Daoy (cell line): ENCODE measurements at regions not wholly inside any gene's neighbourhood (a gene's known extent, or its start where the extent isn't known, plus 50 kb on each side); places are given as distances from the start of the nearest gene placed in this dataset.

Source experiments
- DNase-seq: peaks from one replicate; pipeline ENCODE4 v3.0.0-alpha.2; 2015; ENCODE audit warnings: low read depth

GRCh38 chr7:128167791-128168666 lies 73.0 kb upstream of the LEP start:
- DNase-seq: peak; percentile 40

- peak; percentile 75 for DNase-seq
Observed at GRCh38 chr7:128168667-128169210, 72.3 kb upstream of the LEP start.

GRCh38 chr7:128170461-128170860 lies 70.6 kb upstream of the LEP start:
- DNase-seq: peak; percentile 3

GRCh38 chr7:128171342-128171918 lies 69.6 kb upstream of the LEP start:
- DNase-seq: no peak

- DNase-seq: no peak
Observed at GRCh38 chr7:128172151-128172550, 68.9 kb upstream of the LEP start.

GRCh38 chr7:128172963-128173362 lies 68.1 kb upstream of the LEP start:
- DNase-seq: no peak

- no peak for DNase-seq
Observed at GRCh38 chr7:128174386-128174785, 66.7 kb upstream of the LEP start.

- DNase-seq: peak; percentile 35
Observed at GRCh38 chr7:128176696-128177095, 64.4 kb upstream of the LEP start.

- DNase-seq: no peak
Observed at GRCh38 chr7:128177768-128178550, 63.1 kb upstream of the LEP start.

GRCh38 chr7:128178611-128179010 lies 62.5 kb upstream of the LEP start:
- no peak for DNase-seq

- DNase-seq: no peak
Observed at GRCh38 chr7:128188396-128189230, 52.5 kb upstream of the LEP start.

- no peak for DNase-seq
Observed at GRCh38 chr7:128189231-128189930, 51.7 kb upstream of the LEP start.

GRCh38 chr7:128190051-128190647 lies 50.9 kb upstream of the LEP start:
- no peak for DNase-seq

- no peak for DNase-seq
Observed at GRCh38 chr7:128191136-128191844, 49.8 kb upstream of the LEP start.
